Uterus (tissue), 3 donors: ENCODE measurements at regions not wholly inside any gene's neighbourhood (a gene's known extent, or its start where the extent isn't known, plus 50 kb on each side); places are given as distances from the start of the nearest gene placed in this dataset.

Experiments used
- DNase-seq, 2 donors: peaks; one replicate each; pipeline ENCODE4 v3.0.0-alpha.2; 2019 to 2020
- H3K27ac ChIP-seq, 2 donors: fragments of 200-600 bp; sonication (generic); 1 replicate in 1 of 2; 2 replicates in 1 of 2; pipeline ENCODE4 v1.5.1; 2016 to 2018
- H3K27me3 ChIP-seq, 2 donors: fragments of 200-600 bp; sonication (generic); one replicate each; pipeline ENCODE4 v1.5.1; 2018 to 2019; ENCODE audit warnings: control low read depth in 1 of 2
- H3K36me3 ChIP-seq, 2 donors: fragments of 200-600 bp; sonication (generic); one replicate each; pipeline ENCODE4 v1.5.1; 2019; ENCODE audit warnings: control low read depth in 1 of 2
- H3K4me1 ChIP-seq, 2 donors: fragments of 200-600 bp; sonication (generic); one replicate each; pipeline ENCODE4 v1.5.1; 2018 to 2019; ENCODE audit warnings: control low read depth in 1 of 2
- H3K4me3 ChIP-seq, 2 donors: fragments of 200-600 bp; sonication (generic); 1 replicate in 1 of 2; 2 replicates in 1 of 2; pipeline ENCODE4 v1.5.1; 2018 to 2019; ENCODE audit warnings: mild to moderate bottlenecking in 1 of 2
- H3K9me3 ChIP-seq, 2 donors: fragments of 200-600 bp; sonication (generic); one replicate each; pipeline ENCODE4 v1.5.1; 2019; ENCODE audit warnings: control low read depth in 1 of 2
- POLR2A ChIP-seq, 2 donors: fragments of 450-650 bp; IDR thresholded peaks; one replicate each; pipeline ENCODE4 v1.6.1; 2016; ENCODE audit warnings: antibody characterized with exemption in 2 of 2, mild to moderate bottlenecking in 1 of 2, moderate library complexity in 1 of 2
- intact Hi-C: fragments of 100-400 bp; cut with DNase I; formaldehyde crosslinking; loops from one replicate; pipeline ENCODE4 v1.15.1; 2023; ENCODE audit warnings: low total_unique reads
- TF ChIP-seq, protein P1 (sequence below), 4 experiments: fragments of 200-600 bp in 2 of 4; fragments of 450-650 bp in 2 of 4; sonication (generic) in 2 of 4; IDR thresholded peaks; one replicate each; pipeline ENCODE4 v1.5.1; 2016 to 2019; ENCODE audit warnings: antibody characterized with exemption in 4 of 4, mild to moderate bottlenecking in 2 of 4, moderate library complexity in 1 of 4
- donor health status: DM: yes; HTN: yes; CAD: no.

DNA sequence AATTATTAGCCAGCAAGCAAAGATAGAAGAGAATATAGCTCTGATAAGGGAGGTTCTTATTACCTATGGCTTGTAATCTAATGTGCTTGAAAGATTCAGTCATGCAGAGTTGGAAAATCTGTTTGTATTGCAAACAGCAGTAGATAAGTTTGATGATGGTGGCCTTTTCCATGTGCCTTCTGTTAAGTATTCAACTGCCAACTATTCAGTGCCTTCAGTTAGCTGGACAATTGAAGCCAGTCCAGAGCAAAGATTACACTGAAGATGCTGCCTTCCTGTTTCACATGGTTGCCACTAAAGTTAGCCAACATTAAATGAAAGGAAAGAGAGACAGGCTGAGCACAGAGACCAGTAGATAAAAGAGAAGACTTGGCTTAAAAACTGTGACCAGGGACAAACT lies 92.7 kb upstream of the SLC38A2 start:
- H3K27ac ChIP-seq: peak overlapping the region in 1 of 2 donors; percentile 13
- H3K9me3 ChIP-seq: no peaks in the 10 kb centered on the region
- no peak overlapping the region for H3K4me3 ChIP-seq
- TF ChIP-seq, protein P1, sequence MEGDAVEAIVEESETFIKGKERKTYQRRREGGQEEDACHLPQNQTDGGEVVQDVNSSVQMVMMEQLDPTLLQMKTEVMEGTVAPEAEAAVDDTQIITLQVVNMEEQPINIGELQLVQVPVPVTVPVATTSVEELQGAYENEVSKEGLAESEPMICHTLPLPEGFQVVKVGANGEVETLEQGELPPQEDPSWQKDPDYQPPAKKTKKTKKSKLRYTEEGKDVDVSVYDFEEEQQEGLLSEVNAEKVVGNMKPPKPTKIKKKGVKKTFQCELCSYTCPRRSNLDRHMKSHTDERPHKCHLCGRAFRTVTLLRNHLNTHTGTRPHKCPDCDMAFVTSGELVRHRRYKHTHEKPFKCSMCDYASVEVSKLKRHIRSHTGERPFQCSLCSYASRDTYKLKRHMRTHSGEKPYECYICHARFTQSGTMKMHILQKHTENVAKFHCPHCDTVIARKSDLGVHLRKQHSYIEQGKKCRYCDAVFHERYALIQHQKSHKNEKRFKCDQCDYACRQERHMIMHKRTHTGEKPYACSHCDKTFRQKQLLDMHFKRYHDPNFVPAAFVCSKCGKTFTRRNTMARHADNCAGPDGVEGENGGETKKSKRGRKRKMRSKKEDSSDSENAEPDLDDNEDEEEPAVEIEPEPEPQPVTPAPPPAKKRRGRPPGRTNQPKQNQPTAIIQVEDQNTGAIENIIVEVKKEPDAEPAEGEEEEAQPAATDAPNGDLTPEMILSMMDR (IDR thresholded peaks at IDR 0.05): no peak
- TF ChIP-seq POLR2A (IDR thresholded peaks at IDR 0.05): no peak
- no peaks in the 10 kb centered on the region for H3K27me3 ChIP-seq
- H3K4me1 ChIP-seq: peaks cover 4 to 12% of the 10 kb centered on the region in 2 donors
- DNase-seq: no peak
- H3K36me3 ChIP-seq: no peaks in the 10 kb centered on the region
- intact Hi-C loops: no loop called here

DNA sequence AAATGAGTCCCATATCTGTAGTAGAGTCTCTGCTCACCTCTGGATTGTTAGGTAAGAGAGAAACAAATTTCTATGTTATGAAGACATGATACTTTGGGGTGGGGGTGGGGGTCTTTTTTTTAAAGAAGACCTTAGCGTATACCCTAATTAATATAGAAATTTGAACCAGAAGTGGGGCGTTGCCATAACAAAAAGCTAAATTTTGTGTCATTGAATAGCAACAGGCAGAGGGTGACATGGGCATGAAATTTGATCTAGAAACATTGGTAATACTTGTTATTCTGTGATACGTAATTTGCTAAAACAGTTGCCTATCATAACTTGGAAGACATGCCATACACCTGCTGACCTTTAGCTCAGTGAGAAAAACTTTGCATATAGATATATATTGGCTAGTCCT lies 92.3 kb upstream of the SLC38A2 start:
- TF ChIP-seq POLR2A (IDR thresholded peaks at IDR 0.05): no peak
- TF ChIP-seq, protein P1 (IDR thresholded peaks at IDR 0.05): no peak
- Histone ChIP-seq H3K4me1 (peaks cover 4 to 14% of the 10 kb centered on the region in 2 donors), H3K27me3 (no peaks in the 10 kb centered on the region), H3K36me3 (no peaks in the 10 kb centered on the region), H3K27ac (peak overlapping the region in 1 of 2 donors; percentile 13), H3K9me3 (no peaks in the 10 kb centered on the region), H3K4me3 (no peak overlapping the region)
- no peak for DNase-seq
- intact Hi-C loops: no loop called here

DNA sequence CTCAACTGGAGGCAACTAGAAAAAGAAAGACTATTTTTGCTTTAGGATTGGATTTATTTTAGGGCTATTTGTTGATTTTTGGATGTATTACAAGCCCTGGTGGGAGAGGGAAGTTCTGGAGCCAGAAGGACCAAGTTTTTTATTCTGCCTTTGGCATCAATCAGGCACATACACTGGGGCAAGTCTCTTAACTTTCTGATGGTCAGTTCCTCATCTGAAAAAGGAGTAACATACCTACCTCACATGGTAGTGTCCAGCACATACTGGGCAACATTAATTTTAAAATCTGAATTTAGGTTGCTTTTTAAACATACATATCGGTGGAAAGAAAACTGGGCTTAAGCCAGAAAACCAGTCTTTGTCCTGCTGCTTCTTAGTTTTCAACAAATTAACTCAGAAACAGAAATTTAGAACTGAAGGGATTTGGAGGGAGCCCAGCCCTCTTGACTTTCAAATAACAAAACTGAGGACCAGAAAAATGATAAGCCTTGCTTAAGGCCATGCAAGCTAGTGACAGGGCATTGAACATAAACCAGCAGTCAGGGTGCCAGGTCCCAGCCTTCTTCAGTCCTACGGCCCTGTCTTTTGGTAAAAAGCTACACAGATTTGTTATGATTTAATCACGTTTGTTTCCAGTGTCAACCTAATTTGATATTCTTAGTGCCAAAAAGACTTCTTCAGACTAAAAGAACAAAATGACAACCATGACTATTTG lies 90.2 kb upstream of the SLC38A2 start:
- Histone ChIP-seq H3K36me3 (no peaks in the 10 kb centered on the region), H3K4me3 (no peak overlapping the region), H3K27me3 (no peaks in the 10 kb centered on the region), H3K9me3 (no peaks in the 10 kb centered on the region), H3K27ac (peak overlapping the region; percentile 72 to 81), H3K4me1 (peaks cover 7 to 26% of the 10 kb centered on the region in 2 donors)
- TF ChIP-seq, protein P1 (IDR thresholded peaks at IDR 0.05): no peak
- TF ChIP-seq POLR2A (IDR thresholded peaks at IDR 0.05): no peak
- DNase-seq: no peak
- intact Hi-C loops: no loop called here

DNA sequence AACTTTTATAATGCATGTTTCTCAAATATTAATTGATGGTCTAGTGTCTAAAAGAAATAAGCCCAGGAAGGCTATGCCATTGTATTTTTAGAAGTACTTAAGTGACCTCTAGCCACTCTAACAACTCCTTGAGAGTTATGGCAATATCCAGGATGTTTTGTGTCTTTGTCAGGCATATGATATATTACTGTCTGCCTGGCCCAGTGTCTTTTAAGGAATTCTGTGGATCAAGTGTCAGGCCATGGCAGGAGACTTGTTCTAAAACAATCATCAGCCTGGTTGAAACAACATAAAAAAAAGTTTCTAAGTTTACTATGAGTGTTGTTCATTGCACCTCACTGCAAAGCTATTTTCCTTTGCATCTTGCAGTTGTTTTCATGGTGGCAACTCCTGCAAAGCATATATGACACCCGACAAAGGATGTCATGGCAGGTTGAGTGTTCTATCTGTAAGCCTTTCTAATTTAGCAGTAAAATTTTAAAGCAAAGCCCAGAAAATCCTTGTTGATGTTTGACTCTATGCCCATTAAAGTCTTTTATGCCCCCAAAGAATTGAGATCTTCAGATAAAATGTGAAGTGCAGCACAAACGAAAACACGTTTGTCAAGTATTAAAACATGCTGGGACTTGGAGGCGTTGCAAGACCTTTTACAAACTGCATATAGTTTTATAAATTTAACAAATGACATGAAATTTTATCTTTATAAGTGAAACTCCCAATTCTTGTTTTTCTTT lies 89.5 kb upstream of the SLC38A2 start:
- Histone ChIP-seq H3K9me3 (no peaks in the 10 kb centered on the region), H3K4me3 (no peak overlapping the region), H3K27ac (peak overlapping the region; percentile 72 to 81), H3K27me3 (no peaks in the 10 kb centered on the region), H3K4me1 (peaks cover 7 to 26% of the 10 kb centered on the region in 2 donors), H3K36me3 (no peaks in the 10 kb centered on the region)
- no peak for TF ChIP-seq POLR2A (IDR thresholded peaks at IDR 0.05)
- TF ChIP-seq, protein P1 (IDR thresholded peaks at IDR 0.05): no peak
- no peak for DNase-seq
- intact Hi-C loops: no loop called here

DNA sequence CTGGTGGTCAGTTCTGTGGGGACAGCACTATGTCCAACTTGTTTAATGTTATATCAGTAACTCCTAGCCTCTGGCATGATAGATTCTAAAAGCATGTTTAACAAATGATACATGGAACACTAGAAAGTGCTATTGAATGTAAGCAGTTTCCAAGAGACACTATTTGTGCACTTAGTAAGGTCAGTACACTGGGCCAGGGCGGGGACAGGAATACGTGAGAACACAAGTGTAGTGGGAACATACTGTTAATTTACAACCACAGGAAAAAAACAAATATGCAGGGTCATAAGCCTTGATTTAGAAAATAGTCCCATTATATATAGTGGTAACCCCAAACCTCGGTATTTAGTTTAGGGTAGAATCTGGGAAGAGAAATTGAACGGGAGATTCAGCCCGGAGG lies 88.9 kb upstream of the SLC38A2 start:
- intact Hi-C loops: no loop called here
- Histone ChIP-seq H3K27me3 (no peaks in the 10 kb centered on the region), H3K4me3 (no peak overlapping the region), H3K36me3 (no peaks in the 10 kb centered on the region), H3K9me3 (no peaks in the 10 kb centered on the region), H3K27ac (peak overlapping the region; percentile 72 to 81), H3K4me1 (peaks cover 7 to 31% of the 10 kb centered on the region in 2 donors)
- DNase-seq: peak in 1 of 2 donors; percentile 53
- no peak for TF ChIP-seq POLR2A (IDR thresholded peaks at IDR 0.05)
- TF ChIP-seq, protein P1 (IDR thresholded peaks at IDR 0.05): no peak
